ENCODE measurements at regions not wholly inside any gene's neighbourhood (a gene's known extent, or its start where the extent isn't known, plus 50 kb on each side); places are given as distances from the start of the nearest gene placed in this dataset.

DNA sequence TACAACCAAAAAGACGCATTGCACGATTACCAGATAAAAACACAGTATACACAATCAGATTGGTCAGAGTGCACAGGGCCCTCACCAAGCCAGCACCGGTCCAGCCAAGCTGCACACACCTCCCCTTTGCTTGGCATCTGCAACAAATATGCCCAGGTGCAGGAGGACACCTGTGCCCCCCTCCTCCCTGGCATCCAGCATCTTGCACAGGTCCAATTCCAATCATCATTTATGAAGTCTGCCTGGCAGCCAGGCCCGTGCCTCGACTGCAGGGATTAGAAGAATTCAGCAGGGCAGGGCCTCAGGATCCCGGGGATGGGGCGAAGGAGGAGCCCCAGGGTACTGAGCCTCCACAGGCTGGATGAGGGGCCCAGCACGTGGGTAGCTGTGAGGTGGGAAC lies 302.1 kb downstream of the CTTN start:
- TF ChIP-seq, protein P1, sequence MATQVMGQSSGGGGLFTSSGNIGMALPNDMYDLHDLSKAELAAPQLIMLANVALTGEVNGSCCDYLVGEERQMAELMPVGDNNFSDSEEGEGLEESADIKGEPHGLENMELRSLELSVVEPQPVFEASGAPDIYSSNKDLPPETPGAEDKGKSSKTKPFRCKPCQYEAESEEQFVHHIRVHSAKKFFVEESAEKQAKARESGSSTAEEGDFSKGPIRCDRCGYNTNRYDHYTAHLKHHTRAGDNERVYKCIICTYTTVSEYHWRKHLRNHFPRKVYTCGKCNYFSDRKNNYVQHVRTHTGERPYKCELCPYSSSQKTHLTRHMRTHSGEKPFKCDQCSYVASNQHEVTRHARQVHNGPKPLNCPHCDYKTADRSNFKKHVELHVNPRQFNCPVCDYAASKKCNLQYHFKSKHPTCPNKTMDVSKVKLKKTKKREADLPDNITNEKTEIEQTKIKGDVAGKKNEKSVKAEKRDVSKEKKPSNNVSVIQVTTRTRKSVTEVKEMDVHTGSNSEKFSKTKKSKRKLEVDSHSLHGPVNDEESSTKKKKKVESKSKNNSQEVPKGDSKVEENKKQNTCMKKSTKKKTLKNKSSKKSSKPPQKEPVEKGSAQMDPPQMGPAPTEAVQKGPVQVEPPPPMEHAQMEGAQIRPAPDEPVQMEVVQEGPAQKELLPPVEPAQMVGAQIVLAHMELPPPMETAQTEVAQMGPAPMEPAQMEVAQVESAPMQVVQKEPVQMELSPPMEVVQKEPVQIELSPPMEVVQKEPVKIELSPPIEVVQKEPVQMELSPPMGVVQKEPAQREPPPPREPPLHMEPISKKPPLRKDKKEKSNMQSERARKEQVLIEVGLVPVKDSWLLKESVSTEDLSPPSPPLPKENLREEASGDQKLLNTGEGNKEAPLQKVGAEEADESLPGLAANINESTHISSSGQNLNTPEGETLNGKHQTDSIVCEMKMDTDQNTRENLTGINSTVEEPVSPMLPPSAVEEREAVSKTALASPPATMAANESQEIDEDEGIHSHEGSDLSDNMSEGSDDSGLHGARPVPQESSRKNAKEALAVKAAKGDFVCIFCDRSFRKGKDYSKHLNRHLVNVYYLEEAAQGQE (IDR thresholded peaks at IDR 0.05; ENCODE audit: low read depth), result no peak
- TF ChIP-seq, protein P2, sequence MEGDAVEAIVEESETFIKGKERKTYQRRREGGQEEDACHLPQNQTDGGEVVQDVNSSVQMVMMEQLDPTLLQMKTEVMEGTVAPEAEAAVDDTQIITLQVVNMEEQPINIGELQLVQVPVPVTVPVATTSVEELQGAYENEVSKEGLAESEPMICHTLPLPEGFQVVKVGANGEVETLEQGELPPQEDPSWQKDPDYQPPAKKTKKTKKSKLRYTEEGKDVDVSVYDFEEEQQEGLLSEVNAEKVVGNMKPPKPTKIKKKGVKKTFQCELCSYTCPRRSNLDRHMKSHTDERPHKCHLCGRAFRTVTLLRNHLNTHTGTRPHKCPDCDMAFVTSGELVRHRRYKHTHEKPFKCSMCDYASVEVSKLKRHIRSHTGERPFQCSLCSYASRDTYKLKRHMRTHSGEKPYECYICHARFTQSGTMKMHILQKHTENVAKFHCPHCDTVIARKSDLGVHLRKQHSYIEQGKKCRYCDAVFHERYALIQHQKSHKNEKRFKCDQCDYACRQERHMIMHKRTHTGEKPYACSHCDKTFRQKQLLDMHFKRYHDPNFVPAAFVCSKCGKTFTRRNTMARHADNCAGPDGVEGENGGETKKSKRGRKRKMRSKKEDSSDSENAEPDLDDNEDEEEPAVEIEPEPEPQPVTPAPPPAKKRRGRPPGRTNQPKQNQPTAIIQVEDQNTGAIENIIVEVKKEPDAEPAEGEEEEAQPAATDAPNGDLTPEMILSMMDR (IDR thresholded peaks at IDR 0.05 in 2 of 3, conservative IDR thresholded peaks at IDR 0.05 in 1 of 3; ENCODE audit: borderline replicate concordance in 1 of 3, insufficient read depth in 1 of 3, low read depth in 2 of 3, low read length in 2 of 3), result no peak
- TF ChIP-seq POLR2AphosphoS5 (IDR thresholded peaks at IDR 0.05; ENCODE audit: low read depth, low read length) (no peak), EZH2 (IDR thresholded peaks at IDR 0.05) (no peak), ZNF274 (IDR thresholded peaks at IDR 0.05; ENCODE audit: low read depth, low read length) (no peak), CBX3 (IDR thresholded peaks at IDR 0.05; ENCODE audit: low read depth) (no peak), POLR2A (IDR thresholded peaks at IDR 0.05; ENCODE audit: borderline replicate concordance, extremely low read depth, insufficient read depth, insufficient read length) (no peak), CEBPB (IDR thresholded peaks at IDR 0.05; ENCODE audit: low read depth) (no peak), ELF1 (IDR thresholded peaks at IDR 0.05; ENCODE audit: borderline replicate concordance, low read depth) (no peak), YY1 (IDR thresholded peaks at IDR 0.05; ENCODE audit: extremely low read depth, insufficient replicate concordance, low read depth, low read length) (no peak), EZH2phosphoT487 (IDR thresholded peaks at IDR 0.05; ENCODE audit: borderline replicate concordance) (no peak), FOSL1 (IDR thresholded peaks at IDR 0.05; ENCODE audit: low read depth) (no peak), EGR1 (IDR thresholded peaks at IDR 0.05; ENCODE audit: low read depth) (no peak)
- TF ChIP-seq, protein P3, sequence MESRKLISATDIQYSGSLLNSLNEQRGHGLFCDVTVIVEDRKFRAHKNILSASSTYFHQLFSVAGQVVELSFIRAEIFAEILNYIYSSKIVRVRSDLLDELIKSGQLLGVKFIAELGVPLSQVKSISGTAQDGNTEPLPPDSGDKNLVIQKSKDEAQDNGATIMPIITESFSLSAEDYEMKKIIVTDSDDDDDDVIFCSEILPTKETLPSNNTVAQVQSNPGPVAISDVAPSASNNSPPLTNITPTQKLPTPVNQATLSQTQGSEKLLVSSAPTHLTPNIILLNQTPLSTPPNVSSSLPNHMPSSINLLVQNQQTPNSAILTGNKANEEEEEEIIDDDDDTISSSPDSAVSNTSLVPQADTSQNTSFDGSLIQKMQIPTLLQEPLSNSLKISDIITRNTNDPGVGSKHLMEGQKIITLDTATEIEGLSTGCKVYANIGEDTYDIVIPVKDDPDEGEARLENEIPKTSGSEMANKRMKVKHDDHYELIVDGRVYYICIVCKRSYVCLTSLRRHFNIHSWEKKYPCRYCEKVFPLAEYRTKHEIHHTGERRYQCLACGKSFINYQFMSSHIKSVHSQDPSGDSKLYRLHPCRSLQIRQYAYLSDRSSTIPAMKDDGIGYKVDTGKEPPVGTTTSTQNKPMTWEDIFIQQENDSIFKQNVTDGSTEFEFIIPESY (IDR thresholded peaks at IDR 0.05; ENCODE audit: extremely low read depth, insufficient replicate concordance, low read length), result no peak
